Calu3 (cell line): ENCODE measurements at regions not wholly inside any gene's neighbourhood (a gene's known extent, or its start where the extent isn't known, plus 50 kb on each side); places are given as distances from the start of the nearest gene placed in this dataset.

Experiments
- BruUV-seq: library from RNA; stranded (reverse); fragments of 400-500 nt; replicated peaks from 2 replicates; lab custom pipeline; 2021; lab: Mats Ljungman, UMichigan
- CTCF ChIA-PET: fragments of 300-600 bp; sonication (Branson Sonifier 250); formaldehyde crosslinking; loops from one replicate; lab custom pipeline; 2022; ENCODE audit warnings: antibody characterized with exemption; lab: Charles Lee
- DNase-seq: peaks from one replicate; pipeline ENCODE4 v3.0.0; 2022
- H3K27ac Mint-ChIP-seq: one replicate; pipeline ENCODE4 v1.8.0; 2022; ENCODE audit warnings: mixed read lengths; ENCODE audit not compliant: unreplicated experiment
- H3K27me3 Mint-ChIP-seq: one replicate; pipeline ENCODE4 v1.8.0; 2022; ENCODE audit warnings: mixed read lengths; ENCODE audit not compliant: unreplicated experiment
- H3K36me3 Mint-ChIP-seq: one replicate; pipeline ENCODE4 v1.8.0; 2022; ENCODE audit warnings: mild to moderate bottlenecking, moderate library complexity, mixed read lengths; ENCODE audit not compliant: insufficient read depth, unreplicated experiment
- H3K4me1 Mint-ChIP-seq: one replicate; pipeline ENCODE4 v1.8.0; 2022; ENCODE audit warnings: mild to moderate bottlenecking, low read depth, mixed read lengths; ENCODE audit not compliant: unreplicated experiment
- H3K4me3 Mint-ChIP-seq: one replicate; pipeline ENCODE4 v1.8.0; 2022; ENCODE audit warnings: mild to moderate bottlenecking, low read depth, moderate library complexity, mixed read lengths; ENCODE audit not compliant: unreplicated experiment
- H3K9me3 Mint-ChIP-seq: one replicate; pipeline ENCODE4 v1.8.0; 2022; ENCODE audit warnings: low read depth, mixed read lengths; ENCODE audit not compliant: unreplicated experiment
- CTCF ChIP-seq: fragments of 200-600 bp; IDR thresholded peaks from one replicate; pipeline ENCODE4 v1.8.0; 2022; ENCODE audit warnings: antibody characterized with exemption; ENCODE audit not compliant: unreplicated experiment
- intact Hi-C: fragments of 100-400 bp; cut with micrococcal nuclease; formaldehyde crosslinking; loops from one replicate; pipeline ENCODE4 v1.10.0; 2022; ENCODE audit not compliant: unreplicated experiment

GRCh38 chr6:105920071-105920470 is 166.1 kb upstream of the PRDM1 start:
- TF ChIP-seq CTCF: no peak
- Mint-ChIP-seq H3K9me3 (peaks cover 6% of the 10 kb centered on the region), H3K27me3 (peaks cover 11% of the 10 kb centered on the region), H3K27ac (no peak overlapping the region), H3K4me1 (no peaks in the 10 kb centered on the region), H3K4me3 (no peak overlapping the region), H3K36me3 (no peaks in the 10 kb centered on the region)
- CTCF ChIA-PET: no interaction called here
- intact Hi-C loops: no loop called here
- DNase-seq: no peak
- BruUV-seq: no TSS peak

DNA sequence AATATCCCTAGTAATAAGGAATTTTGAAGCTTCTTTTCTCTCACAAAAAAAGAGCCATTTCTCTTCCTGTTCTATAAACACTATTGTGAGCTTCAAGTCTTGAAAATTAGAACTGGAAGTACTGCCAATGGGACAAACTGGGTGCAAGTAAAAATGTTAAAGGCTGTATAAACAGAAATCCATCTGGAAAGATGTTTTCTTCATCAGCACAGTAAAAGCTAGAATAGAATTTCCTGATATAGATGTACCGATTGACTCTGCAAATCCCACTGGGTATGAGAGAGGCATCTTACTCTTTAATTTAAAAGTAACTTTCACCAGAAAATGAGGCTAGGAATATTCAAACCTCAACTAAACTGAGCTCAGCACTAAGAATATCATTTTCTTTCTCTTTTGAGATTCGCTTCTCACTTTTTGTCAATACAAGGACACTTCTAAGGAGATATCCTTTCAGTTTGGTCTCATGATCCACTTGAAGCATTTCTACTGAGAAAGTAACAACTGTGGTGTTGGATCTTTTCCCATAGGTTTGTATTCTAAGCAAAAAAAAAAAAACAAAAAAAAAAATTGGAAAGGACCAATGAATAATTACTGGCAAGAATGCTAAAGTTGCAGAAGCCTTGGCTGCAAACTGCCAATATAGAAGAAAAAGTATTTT is 169.0 kb upstream of the PRDM1 start:
- H3K27ac Mint-ChIP-seq: no peak overlapping the region

GRCh38 chr6:105911106-105911629 is 175.0 kb upstream of the PRDM1 start:
- intact Hi-C loops: no loop called here
- Mint-ChIP-seq H3K4me3 (no peak overlapping the region), H3K27ac (no peak overlapping the region), H3K4me1 (no peaks in the 10 kb centered on the region), H3K9me3 (no peaks in the 10 kb centered on the region), H3K27me3 (no peaks in the 10 kb centered on the region), H3K36me3 (no peaks in the 10 kb centered on the region)
- TF ChIP-seq CTCF: no peak
- BruUV-seq: no TSS peak
- CTCF ChIA-PET: no interaction called here
- DNase-seq: no peak

More for the DNA sequence above, 169.0 kb upstream of the PRDM1 start:
- no TSS peak for BruUV-seq
- no peak overlapping the region for H3K4me3 Mint-ChIP-seq
- no peak for DNase-seq
- H3K36me3 Mint-ChIP-seq: no peaks in the 10 kb centered on the region
- intact Hi-C loops: no loop called here
- no peak for TF ChIP-seq CTCF
- H3K4me1 Mint-ChIP-seq: no peaks in the 10 kb centered on the region
- CTCF ChIA-PET: no interaction called here
- no peaks in the 10 kb centered on the region for H3K9me3 Mint-ChIP-seq
- H3K27me3 Mint-ChIP-seq: peaks cover 7% of the 10 kb centered on the region

DNA sequence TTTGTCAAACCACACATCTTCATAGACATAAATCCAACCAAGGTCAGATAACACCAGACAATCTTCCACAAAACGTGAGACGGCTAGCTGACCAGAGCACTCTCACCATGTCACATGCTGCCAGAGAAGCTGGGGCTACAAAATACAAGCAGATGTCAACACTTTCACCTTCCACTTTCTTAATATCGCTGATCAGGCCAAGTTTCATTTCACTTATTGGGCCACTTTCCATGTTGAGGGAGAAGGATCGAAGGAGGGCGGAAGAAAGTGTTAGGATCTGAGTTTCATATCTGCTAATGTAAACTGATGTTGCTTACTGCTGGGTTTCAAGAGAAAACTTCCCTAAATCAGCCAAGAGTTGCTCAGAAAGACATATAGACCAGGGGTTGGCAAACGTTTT is 177.0 kb upstream of the PRDM1 start:
- intact Hi-C loops: no loop called here
- no peak for DNase-seq
- CTCF ChIA-PET: no interaction called here
- Mint-ChIP-seq H3K4me3 (no peak overlapping the region), H3K9me3 (no peaks in the 10 kb centered on the region), H3K27ac (no peak overlapping the region), H3K27me3 (no peaks in the 10 kb centered on the region), H3K36me3 (no peaks in the 10 kb centered on the region), H3K4me1 (no peaks in the 10 kb centered on the region)
- BruUV-seq: no TSS peak
- no peak for TF ChIP-seq CTCF
